GM19324 (cell line): ENCODE measurements at regions not wholly inside any gene's neighbourhood (a gene's known extent, or its start where the extent isn't known, plus 50 kb on each side); places are given as distances from the start of the nearest gene placed in this dataset.

Source experiments
- ATAC-seq: cut with Tn5 transposase; IDR thresholded peaks from one replicate; pipeline ENCODE4 v1.9.1; 2021; ENCODE audit warnings: mild to moderate bottlenecking, moderate library complexity; ENCODE audit not compliant: unreplicated experiment, low FRiP score

- ATAC-seq, result no peak
Observed at GRCh38 chr5:3734632-3735031, 139.0 kb downstream of the IRX1 start.

GRCh38 chr5:3736466-3736865 lies 140.8 kb downstream of the IRX1 start:
- ATAC-seq, result no peak

- no peak for ATAC-seq
Observed at GRCh38 chr5:3736926-3737325, 141.3 kb downstream of the IRX1 start.

GRCh38 chr5:3738919-3739318 lies 143.3 kb downstream of the IRX1 start:
- no peak for ATAC-seq

GRCh38 chr5:3740546-3741373 lies 145.1 kb downstream of the IRX1 start:
- no peak for ATAC-seq

- no peak for ATAC-seq
Observed at GRCh38 chr5:3741374-3741770, 145.7 kb downstream of the IRX1 start.

- no peak for ATAC-seq
Observed at GRCh38 chr5:3742750-3743149, 147.1 kb downstream of the IRX1 start.

- no peak for ATAC-seq
Observed at GRCh38 chr5:3751846-3752245, 156.2 kb downstream of the IRX1 start.

- ATAC-seq, result no peak
Observed at GRCh38 chr5:3778000-3778550, 182.4 kb downstream of the IRX1 start.

GRCh38 chr5:3778945-3779344 lies 183.3 kb downstream of the IRX1 start:
- ATAC-seq, result no peak

- no peak for ATAC-seq
Observed at GRCh38 chr5:3780278-3780677, 184.6 kb downstream of the IRX1 start.

- ATAC-seq, result no peak
Observed at GRCh38 chr5:3780907-3781306, 185.3 kb downstream of the IRX1 start.

GRCh38 chr5:3784854-3785253 lies 189.2 kb downstream of the IRX1 start:
- no peak for ATAC-seq

- ATAC-seq, result no peak
Observed at GRCh38 chr5:3786165-3786564, 190.5 kb downstream of the IRX1 start.

- no peak for ATAC-seq
Observed at GRCh38 chr5:3786891-3787430, 191.3 kb downstream of the IRX1 start.

GRCh38 chr5:3787604-3788003 lies 192.0 kb downstream of the IRX1 start:
- no peak for ATAC-seq

- ATAC-seq, result no peak
Observed at GRCh38 chr5:3789519-3790193, 194.0 kb downstream of the IRX1 start.

- no peak for ATAC-seq
Observed at GRCh38 chr5:3793162-3793561, 197.5 kb downstream of the IRX1 start.

GRCh38 chr5:3794611-3795010 lies 199.0 kb downstream of the IRX1 start:
- ATAC-seq, result no peak

GRCh38 chr5:3796736-3797135 lies 201.1 kb downstream of the IRX1 start:
- no peak for ATAC-seq

GRCh38 chr5:3801967-3802366 lies 206.3 kb downstream of the IRX1 start:
- no peak for ATAC-seq
